Activated CD8-positive, alpha-beta T cell treated with anti-CD3 and anti-CD28 coated beads for 36 hours (primary cell): ENCODE measurements at regions not wholly inside any gene's neighbourhood (a gene's known extent, or its start where the extent isn't known, plus 50 kb on each side); places are given as distances from the start of the nearest gene placed in this dataset.

Experiments used
- ATAC-seq: fragments of 200-7000 bp; cut with Tn5 transposase; one replicate; pipeline ENCODE4 v1.10.0; 2021; ENCODE audit warnings: mild to moderate bottlenecking, moderate library complexity
- CTCF ChIA-PET: fragments of 350-600 bp; sonication (Branson Sonifier 250); formaldehyde crosslinking; loops from one replicate; lab custom pipeline; 2021; ENCODE audit warnings: antibody characterized with exemption; lab: Charles Lee
- POLR2A ChIA-PET: fragments of 350-600 bp; sonication (Branson Sonifier 250); formaldehyde crosslinking; loops from one replicate; lab custom pipeline; 2021; ENCODE audit warnings: antibody characterized with exemption; lab: Charles Lee
- DNase-seq: peaks from one replicate; pipeline ENCODE4 v3.0.0-alpha.2; 2020
- H3K27ac Mint-ChIP-seq: one replicate; pipeline ENCODE4 v1.8.0; 2021; ENCODE audit warnings: mild to moderate bottlenecking, mixed read lengths
- H3K27me3 Mint-ChIP-seq: one replicate; pipeline ENCODE4 v1.8.0; 2021; ENCODE audit warnings: mixed read lengths
- H3K36me3 Mint-ChIP-seq: one replicate; pipeline ENCODE4 v1.8.0; 2021; ENCODE audit warnings: low read depth, mixed read lengths
- H3K4me1 Mint-ChIP-seq: one replicate; pipeline ENCODE4 v1.8.0; 2021; ENCODE audit warnings: low read depth, mixed read lengths
- H3K4me3 Mint-ChIP-seq: one replicate; pipeline ENCODE4 v1.8.0; 2021; ENCODE audit warnings: mild to moderate bottlenecking, moderate library complexity, mixed read lengths
- H3K9me3 Mint-ChIP-seq: one replicate; pipeline ENCODE4 v1.8.0; 2021; ENCODE audit warnings: mixed read lengths
- intact Hi-C: fragments of 100-400 bp; cut with micrococcal nuclease; formaldehyde crosslinking; loops from one replicate; pipeline ENCODE4 v1.10.0; 2022
- TF ChIP-seq, protein P1 (sequence below): fragments of 200-600 bp; IDR thresholded peaks from one replicate; pipeline ENCODE4 v1.8.0; 2022; ENCODE audit warnings: antibody characterized with exemption, mild to moderate bottlenecking

DNA sequence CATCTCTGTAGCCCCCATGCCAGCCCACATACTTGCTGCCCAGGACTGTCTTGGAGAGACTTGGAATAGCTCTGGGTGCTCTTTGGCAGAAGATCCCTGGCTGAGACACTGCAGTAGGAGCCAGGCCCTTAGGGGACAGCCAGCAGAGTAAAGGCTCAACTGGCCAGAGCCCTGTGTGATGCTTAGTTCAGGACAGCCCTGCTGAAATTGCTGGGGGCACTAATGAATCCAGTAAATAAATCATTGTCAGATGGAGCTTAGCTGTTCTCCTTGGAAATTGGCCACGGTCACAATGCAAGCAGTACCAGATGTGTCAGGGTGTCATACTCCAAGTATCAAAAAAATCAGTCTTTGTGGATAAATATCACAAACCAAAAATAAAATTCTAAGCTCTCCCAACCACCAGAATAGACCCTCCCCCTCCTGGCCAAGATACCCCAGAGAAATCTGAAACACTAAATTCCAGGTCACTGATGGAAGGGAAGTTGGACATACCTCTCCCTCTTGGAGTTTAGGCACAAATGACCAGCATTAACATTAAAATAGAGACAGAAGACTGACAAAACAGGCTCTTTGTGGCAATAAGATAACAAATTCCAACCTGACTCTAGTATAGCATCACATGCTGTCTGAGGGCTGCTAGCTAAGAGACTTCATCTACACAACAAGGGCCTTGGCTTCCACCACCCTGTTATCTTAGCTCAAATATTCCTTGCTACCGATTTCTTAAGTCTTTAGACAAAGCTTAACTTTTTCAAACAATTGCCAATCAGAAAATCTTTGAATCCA, 83.2 kb upstream of the DNAH14 start:
- POLR2A ChIA-PET, result no interaction called here
- no peaks in the 10 kb centered on the region for H3K36me3 Mint-ChIP-seq
- intact Hi-C loops, result no loop called here
- no peak overlapping the region for H3K27ac Mint-ChIP-seq
- no peaks in the 10 kb centered on the region for H3K9me3 Mint-ChIP-seq
- DNase-seq (no peak), ATAC-seq (no peak)
- H3K27me3 Mint-ChIP-seq, result no peaks in the 10 kb centered on the region
- CTCF ChIA-PET, result interaction anchor here (0.9 kb wide), 1 partner anchor 333 kb away, joined by 4 read pairs; no protein-coding TSS in a partner anchor
- TF ChIP-seq, protein P1, sequence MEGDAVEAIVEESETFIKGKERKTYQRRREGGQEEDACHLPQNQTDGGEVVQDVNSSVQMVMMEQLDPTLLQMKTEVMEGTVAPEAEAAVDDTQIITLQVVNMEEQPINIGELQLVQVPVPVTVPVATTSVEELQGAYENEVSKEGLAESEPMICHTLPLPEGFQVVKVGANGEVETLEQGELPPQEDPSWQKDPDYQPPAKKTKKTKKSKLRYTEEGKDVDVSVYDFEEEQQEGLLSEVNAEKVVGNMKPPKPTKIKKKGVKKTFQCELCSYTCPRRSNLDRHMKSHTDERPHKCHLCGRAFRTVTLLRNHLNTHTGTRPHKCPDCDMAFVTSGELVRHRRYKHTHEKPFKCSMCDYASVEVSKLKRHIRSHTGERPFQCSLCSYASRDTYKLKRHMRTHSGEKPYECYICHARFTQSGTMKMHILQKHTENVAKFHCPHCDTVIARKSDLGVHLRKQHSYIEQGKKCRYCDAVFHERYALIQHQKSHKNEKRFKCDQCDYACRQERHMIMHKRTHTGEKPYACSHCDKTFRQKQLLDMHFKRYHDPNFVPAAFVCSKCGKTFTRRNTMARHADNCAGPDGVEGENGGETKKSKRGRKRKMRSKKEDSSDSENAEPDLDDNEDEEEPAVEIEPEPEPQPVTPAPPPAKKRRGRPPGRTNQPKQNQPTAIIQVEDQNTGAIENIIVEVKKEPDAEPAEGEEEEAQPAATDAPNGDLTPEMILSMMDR, result no peak
- H3K4me1 Mint-ChIP-seq, result no peaks in the 10 kb centered on the region
- no peak overlapping the region for H3K4me3 Mint-ChIP-seq

DNA sequence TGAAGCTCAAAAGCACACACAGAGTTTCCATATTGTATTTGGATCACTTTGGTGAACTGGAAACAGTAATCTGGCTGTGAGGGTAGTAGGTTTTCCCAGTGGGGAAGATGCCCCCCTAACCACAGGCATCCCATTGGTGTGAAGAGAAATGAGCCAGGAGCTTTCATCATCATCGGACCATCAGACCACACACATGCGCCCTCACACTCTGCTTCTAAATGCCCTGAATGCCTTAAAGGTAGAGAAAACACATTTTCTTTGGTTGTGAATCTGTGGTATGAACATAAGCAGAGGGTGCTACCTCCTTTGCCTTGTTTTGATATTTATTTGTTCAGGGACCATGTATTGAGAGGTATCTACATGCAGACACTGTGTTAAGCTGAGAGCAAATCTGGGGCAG, 79.0 kb upstream of the DNAH14 start:
- intact Hi-C loops, result loop anchor here (5.0 kb wide), 2 partner anchors 148 to 338 kb away; no protein-coding TSS in a partner anchor
- no peak overlapping the region for H3K4me3 Mint-ChIP-seq
- no peak overlapping the region for H3K27ac Mint-ChIP-seq
- TF ChIP-seq, protein P1, result no peak
- no peaks in the 10 kb centered on the region for H3K9me3 Mint-ChIP-seq
- ChIA-PET POLR2A (interaction anchor here (0.6 kb wide), 1 partner anchor 50 kb away, joined by 3 read pairs; no protein-coding TSS in a partner anchor), CTCF (interaction anchor here (1.0 to 4.1 kb wide), 17 partner anchors 11 to 337 kb away, joined by 3 to 58 read pairs (median 6); no protein-coding TSS in a partner anchor)
- ATAC-seq, result no peak
- H3K27me3 Mint-ChIP-seq, result no peaks in the 10 kb centered on the region
- H3K4me1 Mint-ChIP-seq, result no peaks in the 10 kb centered on the region
- DNase-seq, result no peak
- H3K36me3 Mint-ChIP-seq, result no peaks in the 10 kb centered on the region

DNA sequence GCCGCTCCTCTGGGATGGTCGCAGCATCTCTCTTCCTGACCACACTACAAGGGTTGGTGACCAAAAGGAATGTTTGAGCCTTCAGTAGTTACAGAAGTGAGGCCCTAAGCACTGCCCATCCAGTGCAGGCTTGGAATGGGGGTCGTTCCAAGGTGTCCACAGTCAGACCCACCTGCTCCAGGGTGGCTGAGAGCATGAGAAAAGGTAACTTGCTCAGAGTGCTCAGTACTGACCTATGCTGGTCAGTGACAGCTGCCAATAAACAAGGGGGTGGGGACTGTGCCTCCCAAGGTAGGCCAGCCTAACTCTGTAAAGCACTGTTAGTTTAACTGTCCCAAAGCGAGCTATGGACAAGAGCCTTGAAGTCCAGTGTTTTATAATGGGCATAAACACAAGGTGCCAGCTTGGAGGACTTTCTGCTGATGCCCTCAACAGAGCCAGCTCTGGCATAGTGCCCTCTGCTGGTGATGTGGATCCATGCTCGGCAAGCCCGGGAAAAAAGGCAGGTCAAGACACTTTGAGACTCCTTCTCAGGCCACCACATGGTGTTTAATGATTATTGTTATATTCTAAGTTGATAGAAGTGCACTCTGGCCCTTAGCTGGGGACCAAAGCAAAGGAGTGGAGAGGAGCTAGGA, 78.1 kb upstream of the DNAH14 start:
- DNase-seq (peak; percentile 74), ATAC-seq (peak; percentile 56)
- ChIA-PET CTCF (interaction anchor here (0.7 to 4.1 kb wide), 35 partner anchors 11 to 353 kb away, joined by 3 to 58 read pairs (median 5); no protein-coding TSS in a partner anchor), POLR2A (interaction anchor here (0.6 to 0.9 kb wide), 2 partner anchors 24 to 129 kb away, joined by 3 read pairs; no protein-coding TSS in a partner anchor)
- no peak overlapping the region for H3K4me3 Mint-ChIP-seq
- TF ChIP-seq, protein P1, result peak; percentile 78
- no peaks in the 10 kb centered on the region for H3K27me3 Mint-ChIP-seq
- no peaks in the 10 kb centered on the region for H3K36me3 Mint-ChIP-seq
- H3K4me1 Mint-ChIP-seq, result no peaks in the 10 kb centered on the region
- H3K27ac Mint-ChIP-seq, result no peak overlapping the region
- intact Hi-C loops, result loop anchor here (5.0 kb wide), 2 partner anchors 149 to 339 kb away; no protein-coding TSS in a partner anchor
- H3K9me3 Mint-ChIP-seq, result no peaks in the 10 kb centered on the region

DNA sequence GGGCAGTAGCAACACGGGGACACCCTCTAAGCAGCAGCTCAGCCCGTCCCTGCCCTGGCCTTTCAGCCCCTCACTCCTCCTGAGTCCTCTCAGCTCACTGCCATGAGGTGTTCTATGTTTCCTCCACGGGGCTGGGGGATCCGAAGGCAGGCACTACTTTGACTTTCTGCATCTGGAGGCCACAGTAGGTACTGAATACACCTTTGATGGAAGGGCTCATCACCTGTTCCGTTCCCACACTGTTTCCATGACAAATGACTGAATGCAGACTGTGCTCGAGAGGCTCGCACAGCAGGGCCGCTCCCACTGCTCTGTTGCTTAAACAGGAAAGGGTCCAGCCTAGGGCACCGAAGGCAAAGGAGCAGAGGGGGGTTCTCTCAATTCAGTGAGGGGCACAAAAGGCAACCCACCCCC, 77.6 kb upstream of the DNAH14 start:
- ChIA-PET POLR2A (interaction anchor here (0.6 to 0.9 kb wide), 2 partner anchors 25 to 130 kb away, joined by 3 read pairs; no protein-coding TSS in a partner anchor), CTCF (interaction anchor here (0.7 to 4.1 kb wide), 29 partner anchors 11 to 353 kb away, joined by 3 to 58 read pairs (median 5); no protein-coding TSS in a partner anchor)
- intact Hi-C loops, result loop anchor here (5.0 kb wide), 2 partner anchors 150 to 340 kb away; no protein-coding TSS in a partner anchor
- no peaks in the 10 kb centered on the region for H3K27me3 Mint-ChIP-seq
- H3K4me1 Mint-ChIP-seq, result no peaks in the 10 kb centered on the region
- TF ChIP-seq, protein P1, result peak; percentile 39
- DNase-seq (peak; percentile 2), ATAC-seq (peak; percentile 34)
- H3K4me3 Mint-ChIP-seq, result no peak overlapping the region
- H3K27ac Mint-ChIP-seq, result no peak overlapping the region
- H3K36me3 Mint-ChIP-seq, result no peaks in the 10 kb centered on the region
- H3K9me3 Mint-ChIP-seq, result no peaks in the 10 kb centered on the region
